ENCODE measurements at regions not wholly inside any gene's neighbourhood (a gene's known extent, or its start where the extent isn't known, plus 50 kb on each side); places are given as distances from the start of the nearest gene placed in this dataset.

DNA sequence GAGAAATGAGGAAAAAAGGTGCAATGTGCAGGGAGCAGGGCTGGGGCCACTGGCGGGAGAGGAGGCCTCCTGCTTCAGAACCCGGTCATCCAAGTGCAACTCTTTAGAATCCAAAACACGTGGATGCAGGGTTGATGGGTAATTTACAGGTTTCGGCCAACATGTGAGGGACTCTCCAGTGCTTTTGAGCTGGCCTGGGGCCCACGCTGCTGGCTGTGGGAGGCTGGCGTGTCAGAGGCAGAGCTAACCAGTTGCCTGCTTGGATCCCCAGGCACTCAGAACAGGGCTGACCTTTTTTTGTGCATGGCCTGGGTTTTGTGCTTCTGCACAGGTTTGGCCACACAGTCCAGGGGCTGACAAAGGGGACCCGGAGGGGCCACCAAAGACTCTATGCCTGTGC lies 61.6 kb downstream of the GADD45G start:
- TF ChIP-seq GATA3 (IDR thresholded peaks at IDR 0.05; ENCODE audit: low read depth, low read length) (no peak), GATA2 (IDR thresholded peaks at IDR 0.05; ENCODE audit: low read depth, low read length) (no peak)

GRCh38 chr9:89666950-89667349 lies 62.1 kb downstream of the GADD45G start:
- no peak for TF ChIP-seq GATA3 (IDR thresholded peaks at IDR 0.05; ENCODE audit: low read depth, low read length)

GRCh38 chr9:89667726-89668125 lies 62.9 kb downstream of the GADD45G start:
- TF ChIP-seq GATA2 (IDR thresholded peaks at IDR 0.05; ENCODE audit: low read depth, low read length) (no peak), GATA3 (IDR thresholded peaks at IDR 0.05; ENCODE audit: low read depth, low read length) (no peak)

DNA sequence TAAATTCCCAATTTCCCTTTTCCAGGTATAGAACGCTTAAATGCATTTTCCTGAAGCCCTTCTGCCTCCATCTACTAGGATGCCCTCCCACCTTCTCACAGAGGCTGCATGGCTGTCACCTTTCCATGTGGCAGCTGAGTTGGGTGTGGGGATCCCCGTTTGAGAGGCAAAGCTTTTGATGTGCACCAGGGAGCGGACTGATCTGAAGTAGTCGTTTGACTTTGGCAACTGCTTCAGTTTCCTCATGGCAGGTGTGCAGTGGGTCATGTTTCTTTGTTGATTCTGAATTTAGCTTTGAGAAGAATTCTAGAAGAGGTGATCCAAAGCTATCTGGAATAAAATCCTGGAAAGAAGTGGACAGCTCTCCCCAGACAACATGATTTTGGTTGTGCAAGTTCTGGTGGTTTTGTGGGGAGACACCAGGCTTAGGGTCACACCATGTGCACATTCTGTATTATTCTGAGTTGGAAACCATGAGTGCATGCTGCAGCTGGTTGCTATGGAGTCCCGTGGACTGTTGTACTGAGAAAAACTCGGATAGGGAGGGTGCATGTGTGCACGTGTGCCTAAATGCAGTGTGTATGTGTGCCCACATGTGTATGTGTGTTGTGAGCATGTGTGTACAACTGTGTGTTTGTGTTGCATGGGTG lies 63.5 kb downstream of the GADD45G start:
- TF ChIP-seq GATA2 (IDR thresholded peaks at IDR 0.05; ENCODE audit: low read depth, low read length) (no peak), GATA3 (IDR thresholded peaks at IDR 0.05; ENCODE audit: low read depth, low read length) (no peak)

DNA sequence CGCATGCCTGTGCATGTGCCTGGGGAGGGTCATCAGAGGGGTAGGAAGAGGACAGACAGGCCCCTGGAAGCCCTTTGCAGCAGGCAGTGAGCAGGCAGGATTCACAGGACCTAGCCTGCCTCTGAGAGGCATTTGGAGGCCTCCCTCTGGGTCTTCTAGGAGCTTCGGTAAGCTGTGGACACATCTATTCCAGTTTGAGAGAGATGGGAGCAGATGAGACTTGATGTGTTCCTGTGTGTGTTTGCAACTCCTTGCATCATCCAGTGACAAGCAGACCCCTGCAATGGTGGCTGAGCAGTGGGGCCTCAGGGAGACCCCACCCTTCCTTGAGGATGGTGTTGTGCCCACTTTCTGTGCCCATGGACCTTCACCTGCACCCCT lies 64.0 kb downstream of the GADD45G start:
- TF ChIP-seq GATA2 (IDR thresholded peaks at IDR 0.05; ENCODE audit: low read depth, low read length) (no peak), GATA3 (IDR thresholded peaks at IDR 0.05; ENCODE audit: low read depth, low read length) (no peak)

DNA sequence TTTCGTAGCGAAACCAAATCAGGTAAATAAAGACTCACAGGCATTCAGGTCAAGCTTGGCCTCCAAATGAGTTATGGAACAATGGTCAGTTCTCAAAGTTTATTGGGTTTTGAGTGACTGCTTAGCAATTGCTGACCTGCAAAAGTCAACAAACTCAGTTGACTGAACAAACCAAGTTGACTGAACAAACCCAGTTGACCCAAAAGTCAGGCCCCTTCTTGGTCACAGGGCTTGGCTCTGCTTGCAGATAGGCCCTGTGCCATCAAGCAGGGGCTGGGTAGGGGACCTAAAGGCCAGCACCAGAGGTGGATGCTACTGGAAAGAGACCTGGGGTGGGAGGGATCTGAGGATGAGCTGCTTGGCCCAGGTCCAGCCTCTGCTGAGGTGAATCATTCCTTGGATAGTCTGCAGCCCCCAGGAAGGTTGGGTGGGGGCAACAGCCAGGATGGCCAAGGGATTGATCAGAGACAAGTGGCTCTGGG lies 64.6 kb downstream of the GADD45G start:
- TF ChIP-seq GATA2 (IDR thresholded peaks at IDR 0.05; ENCODE audit: low read depth, low read length) = no peak
- TF ChIP-seq GATA3 (IDR thresholded peaks at IDR 0.05; ENCODE audit: low read depth, low read length) = no peak

GRCh38 chr9:89670114-89670513 lies 65.3 kb downstream of the GADD45G start:
- no peak for TF ChIP-seq GATA2 (IDR thresholded peaks at IDR 0.05; ENCODE audit: low read depth, low read length)
- TF ChIP-seq GATA3 (IDR thresholded peaks at IDR 0.05; ENCODE audit: low read depth, low read length) = no peak

GRCh38 chr9:89670801-89671434 lies 66.1 kb downstream of the GADD45G start:
- TF ChIP-seq GATA3 (IDR thresholded peaks at IDR 0.05; ENCODE audit: low read depth, low read length) (no peak), GATA2 (IDR thresholded peaks at IDR 0.05; ENCODE audit: low read depth, low read length) (no peak)

DNA sequence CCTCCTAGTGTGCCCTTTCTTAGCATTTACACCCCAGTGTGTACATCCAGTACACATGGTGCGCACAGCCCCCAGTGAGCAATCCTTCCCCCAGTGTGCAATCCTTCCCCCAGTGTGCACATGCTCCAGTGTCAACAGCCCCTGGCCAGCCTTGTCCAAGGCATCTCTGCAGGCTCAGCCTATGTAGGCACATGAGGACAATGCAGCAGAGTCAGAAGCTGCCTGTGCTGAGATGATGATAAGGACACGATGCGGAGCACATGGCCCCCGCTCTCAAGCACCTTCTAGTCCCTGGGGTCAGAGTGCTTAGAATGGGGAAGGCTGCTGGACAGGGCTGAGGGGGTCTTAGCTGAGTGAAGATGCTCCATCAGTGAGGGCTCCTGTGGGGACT lies 69.8 kb downstream of the GADD45G start:
- TF ChIP-seq GATA2 (IDR thresholded peaks at IDR 0.05; ENCODE audit: low read depth, low read length) (peak; percentile 36; the same call in 1 of the 2 replicates), GATA3 (IDR thresholded peaks at IDR 0.05; ENCODE audit: low read depth, low read length) (no peak)

DNA sequence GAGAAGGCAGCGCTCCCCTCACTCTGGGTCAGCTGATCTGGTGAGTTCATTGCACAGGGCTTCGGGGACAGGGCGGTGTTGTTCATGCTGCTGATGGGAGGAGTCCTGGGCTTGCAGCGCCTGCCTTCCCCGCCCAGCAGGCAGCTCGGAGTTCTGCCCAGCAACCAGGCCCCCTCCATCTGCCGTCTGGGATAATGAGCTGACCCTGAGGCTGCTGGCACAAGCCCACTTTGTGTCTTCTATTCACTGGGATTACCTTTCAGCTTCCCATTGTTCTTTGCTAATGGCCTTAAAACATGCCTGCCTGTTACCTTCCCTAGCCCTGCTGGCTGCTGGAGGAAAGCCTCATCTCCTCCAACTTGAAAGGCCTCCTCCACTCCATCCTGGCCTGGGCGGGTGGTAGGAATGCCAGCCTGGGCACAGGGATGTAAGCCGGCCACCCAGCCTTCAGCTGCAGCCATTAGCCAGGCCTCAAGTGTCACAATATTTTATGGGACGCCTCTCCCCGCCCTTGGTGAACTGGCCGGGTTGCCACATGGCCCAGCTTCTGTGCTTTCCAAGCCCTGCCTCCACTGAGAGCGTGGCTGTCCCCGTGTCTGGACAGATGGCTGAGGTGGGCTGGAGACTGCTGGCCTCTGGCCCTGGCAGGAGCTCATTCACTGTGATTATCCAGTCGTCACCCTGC lies 70.4 kb downstream of the GADD45G start:
- TF ChIP-seq GATA3 (IDR thresholded peaks at IDR 0.05; ENCODE audit: low read depth, low read length) (no peak), GATA2 (IDR thresholded peaks at IDR 0.05; ENCODE audit: low read depth, low read length) (0 out of 2 replicates have a peak, but pooled peaks have one; percentile 3)

- TF ChIP-seq GATA2 (IDR thresholded peaks at IDR 0.05; ENCODE audit: low read depth, low read length) = no peak
- TF ChIP-seq GATA3 (IDR thresholded peaks at IDR 0.05; ENCODE audit: low read depth, low read length) = no peak
Measured at GRCh38 chr9:89676281-89676680, 71.5 kb downstream of the GADD45G start.

DNA sequence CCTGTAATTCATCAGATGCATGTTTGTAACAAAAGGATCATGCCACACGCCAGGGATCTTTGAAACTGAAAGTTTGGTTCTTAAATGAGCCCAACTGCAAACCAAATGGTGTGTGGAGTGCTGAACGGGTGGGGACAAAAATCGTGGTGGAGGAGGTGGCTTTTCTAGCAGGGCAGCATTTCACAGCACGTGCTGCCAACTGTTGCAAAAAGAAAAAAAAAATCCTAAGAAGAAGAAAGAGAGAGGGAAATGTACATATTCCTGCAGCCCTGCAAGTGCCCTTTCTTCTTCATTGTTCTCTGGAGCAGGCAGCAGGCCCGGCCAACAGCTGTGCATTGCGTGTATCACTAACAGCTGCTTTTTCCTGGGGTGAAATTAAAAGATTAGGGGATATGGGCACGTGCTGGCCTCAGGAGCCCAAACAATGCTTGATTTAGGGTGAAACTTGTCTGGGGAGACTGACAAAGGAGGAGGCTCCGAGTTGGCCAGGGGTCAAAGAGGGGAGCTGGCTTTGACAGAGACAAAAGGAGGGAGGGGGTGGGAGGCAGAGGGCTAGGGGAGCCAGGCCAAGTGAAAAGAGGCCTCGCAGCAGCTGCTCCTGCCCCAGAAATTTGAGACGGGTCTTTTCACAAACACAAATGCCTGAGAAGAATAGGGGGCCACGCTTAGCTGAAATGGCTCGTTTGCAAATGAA lies 73.0 kb downstream of the GADD45G start:
- no peak for TF ChIP-seq GATA2 (IDR thresholded peaks at IDR 0.05; ENCODE audit: low read depth, low read length)
- no peak for TF ChIP-seq GATA3 (IDR thresholded peaks at IDR 0.05; ENCODE audit: low read depth, low read length)

DNA sequence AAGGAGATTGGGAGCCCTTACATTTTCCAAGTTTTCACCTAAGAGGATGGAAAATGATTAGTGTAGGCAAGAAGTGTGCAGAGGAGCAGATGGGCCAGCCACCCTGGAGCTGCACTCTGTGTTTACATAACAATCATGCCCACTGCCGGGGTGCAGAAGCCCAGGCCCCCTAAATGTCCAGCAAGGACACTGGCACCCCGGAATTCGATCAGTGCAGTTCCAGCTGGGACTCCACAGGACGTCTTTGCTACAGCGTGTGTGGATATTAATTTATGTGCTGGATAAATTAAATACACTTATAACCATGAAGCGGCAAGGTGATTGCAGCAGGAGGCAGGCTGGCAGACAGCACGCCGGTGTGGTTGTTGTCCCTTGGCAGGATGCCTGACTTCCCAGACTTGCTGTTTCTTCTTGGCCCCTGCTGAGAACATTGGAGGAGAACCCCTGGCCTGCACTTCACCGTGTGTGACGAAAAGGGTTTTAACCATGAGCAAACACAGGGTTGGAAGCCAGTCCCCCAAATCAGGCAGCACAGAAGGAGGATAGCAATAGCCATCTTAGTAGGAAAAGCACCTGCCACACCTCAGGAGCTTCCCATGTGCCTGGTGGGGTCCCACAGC lies 73.7 kb downstream of the GADD45G start:
- TF ChIP-seq GATA3 (IDR thresholded peaks at IDR 0.05; ENCODE audit: low read depth, low read length) = no peak
- no peak for TF ChIP-seq GATA2 (IDR thresholded peaks at IDR 0.05; ENCODE audit: low read depth, low read length)

DNA sequence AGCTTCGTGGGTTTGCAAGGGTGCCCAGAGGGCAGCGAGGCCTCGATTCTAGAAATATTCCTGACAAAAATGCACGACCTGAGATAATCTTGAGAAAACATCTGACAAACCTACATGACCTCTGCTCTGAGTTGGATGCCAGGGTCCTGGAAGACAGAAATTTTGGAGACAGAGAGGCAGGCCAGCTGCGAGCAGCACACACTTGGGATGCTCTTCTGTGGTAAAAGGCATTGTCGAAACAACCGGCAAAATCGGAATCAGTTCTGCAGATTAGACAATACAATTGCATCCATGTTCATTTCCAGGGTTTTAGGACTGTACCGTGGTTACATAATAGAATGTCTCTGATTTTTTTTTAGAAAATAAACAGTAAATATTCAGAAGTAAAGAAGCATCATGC lies 74.2 kb downstream of the GADD45G start:
- TF ChIP-seq GATA2 (IDR thresholded peaks at IDR 0.05; ENCODE audit: low read depth, low read length) = no peak
- no peak for TF ChIP-seq GATA3 (IDR thresholded peaks at IDR 0.05; ENCODE audit: low read depth, low read length)

All from SH-SY5Y (cell line).